CD4-positive, alpha-beta T cell treated with Interleukin-4 for 1 hour (primary cell): ENCODE measurements at regions not wholly inside any gene's neighbourhood (a gene's known extent, or its start where the extent isn't known, plus 50 kb on each side); places are given as distances from the start of the nearest gene placed in this dataset.

ENCODE experiments used
- DNase-seq, 2 donors: peaks; one replicate each; pipeline ENCODE4 v3.0.0-alpha.2; 2020 to 2022

DNA sequence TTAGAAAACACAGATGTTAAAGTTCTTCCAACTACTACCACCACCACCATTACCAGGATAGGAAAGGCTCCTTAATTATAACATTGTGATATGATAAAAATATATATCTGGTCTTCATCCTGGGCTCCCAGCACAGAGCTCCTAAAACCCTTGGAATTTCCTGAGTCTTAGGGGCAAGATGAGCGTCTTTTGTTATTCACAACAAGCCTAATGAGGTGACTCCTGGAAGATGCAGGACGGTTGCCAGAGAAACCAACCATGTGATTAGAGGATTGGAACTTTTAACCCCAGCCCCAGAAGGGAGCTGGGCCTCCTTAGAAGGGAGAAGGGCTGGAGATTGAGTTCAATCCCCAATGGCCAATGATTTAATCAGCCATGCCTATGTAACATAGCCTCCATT lies 148.0 kb upstream of the ADRA1B start:
- no peak for DNase-seq

DNA sequence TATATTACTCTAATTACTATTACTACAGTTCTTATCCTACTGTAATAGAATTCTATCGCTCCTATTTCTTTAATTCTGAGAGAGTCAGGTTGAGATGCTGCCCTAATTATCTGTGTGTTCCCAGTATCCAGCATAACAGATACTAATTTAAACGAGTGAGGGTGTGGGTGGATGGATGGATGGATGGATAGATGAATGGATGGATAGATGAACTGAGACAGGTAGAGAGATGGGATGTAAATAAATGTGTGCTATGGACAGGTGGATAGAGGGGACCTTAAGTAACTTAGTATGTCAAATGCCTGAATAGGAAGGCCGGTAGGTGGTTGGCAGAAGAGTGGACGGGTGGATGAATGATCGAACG lies 143.6 kb upstream of the ADRA1B start:
- no peak for DNase-seq

GRCh38 chr5:159773062-159773924 lies 143.0 kb upstream of the ADRA1B start:
- peak; percentile 51 to 71 for DNase-seq

DNA sequence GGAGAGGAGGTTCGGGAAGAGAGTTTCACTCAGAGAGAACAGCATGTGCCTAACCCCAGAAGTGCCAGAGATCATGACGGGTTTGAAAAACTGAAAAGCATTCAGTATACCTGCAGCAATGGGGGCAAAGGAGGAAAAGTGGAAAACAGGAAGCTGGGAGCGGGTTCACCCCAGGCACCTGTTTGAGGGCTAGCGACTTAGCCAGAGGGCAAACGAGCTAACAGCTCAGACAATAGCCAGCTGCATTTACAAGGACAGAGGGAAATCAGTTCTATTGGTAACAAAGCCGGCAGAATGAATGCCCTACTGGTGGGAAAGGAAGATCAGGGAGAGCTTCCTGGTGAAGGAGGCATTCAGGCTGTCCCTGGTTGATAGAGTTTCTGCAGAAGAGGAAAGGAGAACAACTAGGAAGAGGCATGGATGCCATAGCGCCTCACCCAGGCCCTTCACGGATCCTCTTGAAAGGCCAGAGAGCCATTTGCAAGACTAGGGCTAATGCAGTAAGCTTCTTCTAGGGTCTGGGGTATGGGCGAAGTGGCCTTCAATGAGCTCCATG lies 141.7 kb upstream of the ADRA1B start:
- no peak for DNase-seq

GRCh38 chr5:159775890-159776289 lies 140.4 kb upstream of the ADRA1B start:
- DNase-seq, result no peak

- DNase-seq, result no peak
Observed at GRCh38 chr5:159777049-159777660, 139.1 kb upstream of the ADRA1B start.

GRCh38 chr5:159779481-159779880 lies 136.8 kb upstream of the ADRA1B start:
- DNase-seq, result no peak

GRCh38 chr5:159780246-159780645 lies 136.0 kb upstream of the ADRA1B start:
- DNase-seq, result no peak

DNA sequence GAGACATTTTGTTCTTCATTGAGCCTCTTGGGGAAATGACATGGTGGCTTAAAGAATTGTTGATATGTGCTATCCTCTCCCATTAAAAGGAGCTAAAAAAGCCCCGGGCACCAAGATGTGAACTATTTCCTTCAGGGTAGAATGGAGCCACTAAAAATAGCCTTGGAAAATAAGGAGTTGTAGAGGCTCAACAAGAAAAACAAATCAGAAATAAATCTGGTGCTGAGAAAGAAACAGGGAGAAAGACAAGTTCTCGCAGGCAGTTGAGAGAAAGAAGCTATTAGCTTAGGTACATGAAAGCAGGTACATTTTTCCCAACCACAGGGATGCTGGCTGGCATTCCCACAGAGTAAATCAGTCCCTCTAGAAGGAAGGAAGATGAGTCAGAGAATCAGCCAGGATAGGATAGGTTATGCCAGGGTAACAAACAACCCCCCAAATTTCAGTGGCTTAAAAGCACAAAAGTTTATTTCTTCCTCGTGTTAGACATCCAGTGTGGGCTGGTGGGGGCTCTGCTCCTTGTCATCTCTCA lies 134.6 kb upstream of the ADRA1B start:
- DNase-seq, result no peak

DNA sequence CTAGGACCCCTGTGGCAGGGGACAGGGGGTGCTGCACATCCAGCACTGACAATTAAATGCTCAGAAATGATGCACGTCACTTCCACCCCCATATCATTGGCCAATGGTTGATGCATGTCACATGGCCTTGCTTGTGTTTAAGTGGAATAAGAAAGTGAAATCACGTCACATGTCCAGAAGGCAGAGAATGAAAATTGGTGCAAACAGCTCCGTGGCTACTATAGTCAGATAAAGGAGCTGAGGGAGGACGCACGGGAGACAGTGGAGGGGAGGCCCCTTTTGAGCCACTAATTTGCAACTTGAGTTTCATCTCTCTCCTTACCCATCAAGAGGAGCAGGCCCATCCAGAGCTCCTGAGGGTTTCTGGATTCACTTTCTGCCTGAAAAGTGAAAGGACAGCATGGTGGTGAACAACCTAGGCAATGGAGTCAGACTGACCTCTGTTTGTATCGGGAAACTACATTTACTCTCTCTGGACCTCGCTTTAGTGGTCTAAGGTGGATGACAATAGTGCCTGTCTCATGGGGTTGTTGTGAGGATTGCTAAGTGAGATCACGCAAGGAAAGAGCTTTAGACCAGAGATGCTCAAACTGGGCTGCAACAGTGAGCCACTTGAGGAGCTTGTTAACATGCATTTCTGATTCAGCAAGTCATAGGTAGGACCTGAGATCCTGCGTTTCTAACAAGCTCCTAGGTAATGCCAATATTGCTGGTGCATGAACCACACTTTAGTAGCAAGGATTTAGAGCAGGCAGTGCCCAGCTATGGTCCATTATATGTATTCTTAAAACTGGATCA lies 133.9 kb upstream of the ADRA1B start:
- DNase-seq, result no peak

- no peak for DNase-seq
Observed at GRCh38 chr5:159782995-159783300, 133.3 kb upstream of the ADRA1B start.

GRCh38 chr5:159783726-159784247 lies 132.5 kb upstream of the ADRA1B start:
- no peak for DNase-seq

DNA sequence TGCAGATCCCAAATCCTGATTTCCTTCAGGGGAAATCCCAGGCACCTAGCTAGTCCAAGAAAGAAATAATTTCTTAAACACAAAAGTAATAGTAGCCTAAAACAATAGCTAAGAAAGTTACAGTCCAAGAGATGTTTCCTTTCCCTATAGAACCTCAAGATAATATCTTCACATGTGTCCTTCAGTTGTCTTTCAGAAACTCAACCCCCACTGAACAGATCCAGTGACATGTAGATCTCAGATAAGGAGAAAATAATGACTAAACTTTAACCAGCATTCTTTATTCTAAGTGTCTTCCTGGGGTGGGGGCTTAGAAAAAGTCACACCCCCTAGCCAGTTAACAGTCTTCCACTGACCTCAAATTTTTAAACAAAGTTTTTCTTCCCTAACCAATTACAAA lies 131.3 kb upstream of the ADRA1B start:
- DNase-seq, result no peak

DNA sequence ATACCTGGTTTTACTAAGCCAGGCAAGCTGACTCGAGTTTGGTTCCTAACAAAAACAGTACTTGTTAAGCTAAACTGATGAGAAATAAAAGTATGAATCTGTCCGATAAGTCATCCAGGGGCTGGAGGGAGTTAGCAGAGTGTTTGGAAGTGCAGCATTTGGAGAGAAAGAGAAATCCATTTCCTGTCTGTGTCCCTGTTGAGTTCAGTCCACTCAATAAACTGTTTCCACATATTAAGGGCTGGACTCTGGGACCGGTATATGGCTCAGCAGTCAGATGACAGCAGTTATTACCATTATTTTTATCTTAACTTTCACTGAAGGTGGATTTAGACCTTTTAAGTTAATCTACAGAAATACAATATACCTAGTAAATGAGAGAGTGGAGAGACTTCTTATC lies 130.6 kb upstream of the ADRA1B start:
- DNase-seq, result no peak

DNA sequence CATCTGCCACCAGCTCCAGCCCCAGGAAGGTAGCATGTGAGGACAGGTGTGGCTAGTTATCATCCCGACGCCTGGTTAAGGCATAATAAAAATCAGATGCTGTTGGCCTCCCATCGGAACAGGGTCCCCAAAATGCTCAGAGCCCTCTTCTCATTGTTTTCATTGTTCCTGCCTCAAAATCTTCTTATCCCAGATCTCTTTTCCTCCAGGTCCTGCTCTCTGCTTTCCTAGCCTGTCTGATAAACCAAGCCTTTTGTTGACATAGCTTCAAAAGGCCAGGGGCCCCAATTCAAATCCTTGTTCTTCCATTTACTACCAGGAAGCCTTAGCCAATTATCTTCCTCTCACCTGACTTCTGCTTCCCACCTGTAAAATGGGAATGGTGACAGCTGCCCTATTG lies 130.1 kb upstream of the ADRA1B start:
- no peak for DNase-seq

GRCh38 chr5:159786901-159787691 lies 129.2 kb upstream of the ADRA1B start:
- no peak for DNase-seq

- DNase-seq, result no peak
Observed at GRCh38 chr5:159787837-159788236, 128.4 kb upstream of the ADRA1B start.

GRCh38 chr5:159788835-159789331 lies 127.4 kb upstream of the ADRA1B start:
- DNase-seq, result no peak

GRCh38 chr5:159792180-159792579 lies 124.1 kb upstream of the ADRA1B start:
- DNase-seq, result no peak

DNA sequence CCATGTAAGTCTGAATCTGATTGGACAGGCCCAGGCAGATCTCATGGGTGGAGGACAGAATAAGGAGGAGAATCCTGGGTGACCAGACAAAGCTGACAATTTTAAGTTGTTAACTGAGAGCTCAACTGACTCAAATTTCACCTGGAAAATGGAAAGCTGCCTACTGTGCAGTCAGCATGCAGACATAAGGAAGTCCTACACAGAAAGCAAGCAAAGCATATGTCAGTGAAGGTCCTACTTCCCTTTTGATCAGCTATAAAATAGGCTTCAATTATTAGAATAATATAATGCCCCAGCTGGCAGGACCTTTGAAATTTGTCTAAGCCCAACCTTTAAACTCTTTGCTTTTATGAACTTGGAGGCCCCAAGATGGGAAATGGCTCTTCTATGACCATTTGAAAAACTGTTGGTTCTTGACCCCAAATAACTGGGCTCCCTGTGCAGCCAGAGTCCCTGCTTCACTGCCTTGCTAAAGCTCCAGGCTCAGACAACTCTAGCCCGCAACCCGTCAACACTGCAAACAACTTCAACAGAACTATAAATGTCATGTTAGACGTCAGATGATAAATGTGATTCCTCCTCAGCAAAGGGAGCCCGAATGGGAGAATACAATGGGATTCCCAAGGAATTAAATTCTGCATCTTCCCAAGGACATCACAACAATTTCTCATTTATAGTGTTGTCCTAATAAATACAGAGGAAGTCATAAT lies 118.9 kb upstream of the ADRA1B start:
- DNase-seq, result no peak

DNA sequence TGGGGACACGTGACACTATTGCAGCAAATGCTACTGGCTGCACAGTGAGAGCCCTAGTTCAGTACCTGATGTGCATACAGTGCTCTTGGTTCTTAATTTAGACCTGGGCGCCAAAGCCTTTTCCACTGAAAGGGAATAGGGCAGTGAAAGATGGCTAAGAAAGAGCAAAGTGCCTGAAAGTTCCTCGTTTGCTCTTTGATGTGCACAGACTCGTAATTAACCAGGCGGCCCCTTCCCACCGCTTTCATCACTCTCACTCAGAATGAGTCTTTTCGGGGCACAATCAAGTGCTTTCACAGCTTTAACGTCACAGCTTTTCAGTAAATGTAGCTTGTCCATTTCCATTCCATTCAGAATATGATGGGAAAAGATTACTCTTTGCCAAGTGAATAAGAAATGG lies 116.6 kb upstream of the ADRA1B start:
- no peak for DNase-seq
